ENCODE measurements at regions not wholly inside any gene's neighbourhood (a gene's known extent, or its start where the extent isn't known, plus 50 kb on each side); places are given as distances from the start of the nearest gene placed in this dataset.

DNA sequence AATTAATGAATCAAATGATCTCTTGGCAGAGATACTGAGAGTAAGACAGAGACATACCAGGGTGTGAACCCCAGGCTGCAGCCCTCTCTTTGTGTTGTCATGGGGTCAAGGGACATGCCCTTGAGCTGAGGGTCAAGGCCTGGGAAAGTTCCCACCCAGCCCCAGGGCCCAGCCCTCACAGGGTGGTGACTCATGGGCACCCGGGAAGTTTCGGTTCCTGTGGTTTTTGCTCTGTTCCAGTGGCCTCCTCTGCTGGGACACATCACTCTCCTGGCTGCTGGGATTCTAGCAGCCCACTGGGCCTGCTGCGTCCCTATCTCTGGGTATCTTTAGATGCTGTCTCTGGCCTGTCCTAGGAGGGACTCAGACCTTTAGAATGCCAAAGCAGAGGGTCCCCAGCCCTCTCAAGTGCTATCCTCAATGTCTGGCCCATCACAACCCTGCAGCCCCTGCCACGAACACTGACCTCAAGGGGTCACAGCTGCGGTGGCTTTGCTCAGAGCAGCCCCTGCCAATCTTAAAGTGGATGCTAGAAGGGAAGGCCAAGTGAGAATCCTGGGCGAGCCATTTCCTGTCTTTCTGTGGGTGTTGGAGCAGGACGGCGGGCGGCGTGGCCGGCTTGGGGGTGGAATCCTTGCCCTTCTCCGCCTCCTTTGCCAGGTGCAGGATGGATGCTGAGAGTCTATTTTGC is 148.4 kb upstream of the TLE3 start:
- TF ChIP-seq, protein P1, sequence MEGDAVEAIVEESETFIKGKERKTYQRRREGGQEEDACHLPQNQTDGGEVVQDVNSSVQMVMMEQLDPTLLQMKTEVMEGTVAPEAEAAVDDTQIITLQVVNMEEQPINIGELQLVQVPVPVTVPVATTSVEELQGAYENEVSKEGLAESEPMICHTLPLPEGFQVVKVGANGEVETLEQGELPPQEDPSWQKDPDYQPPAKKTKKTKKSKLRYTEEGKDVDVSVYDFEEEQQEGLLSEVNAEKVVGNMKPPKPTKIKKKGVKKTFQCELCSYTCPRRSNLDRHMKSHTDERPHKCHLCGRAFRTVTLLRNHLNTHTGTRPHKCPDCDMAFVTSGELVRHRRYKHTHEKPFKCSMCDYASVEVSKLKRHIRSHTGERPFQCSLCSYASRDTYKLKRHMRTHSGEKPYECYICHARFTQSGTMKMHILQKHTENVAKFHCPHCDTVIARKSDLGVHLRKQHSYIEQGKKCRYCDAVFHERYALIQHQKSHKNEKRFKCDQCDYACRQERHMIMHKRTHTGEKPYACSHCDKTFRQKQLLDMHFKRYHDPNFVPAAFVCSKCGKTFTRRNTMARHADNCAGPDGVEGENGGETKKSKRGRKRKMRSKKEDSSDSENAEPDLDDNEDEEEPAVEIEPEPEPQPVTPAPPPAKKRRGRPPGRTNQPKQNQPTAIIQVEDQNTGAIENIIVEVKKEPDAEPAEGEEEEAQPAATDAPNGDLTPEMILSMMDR (IDR thresholded peaks at IDR 0.05), result no peak
- peak; percentile 14 for ATAC-seq (ENCODE audit: low FRiP score)

DNA sequence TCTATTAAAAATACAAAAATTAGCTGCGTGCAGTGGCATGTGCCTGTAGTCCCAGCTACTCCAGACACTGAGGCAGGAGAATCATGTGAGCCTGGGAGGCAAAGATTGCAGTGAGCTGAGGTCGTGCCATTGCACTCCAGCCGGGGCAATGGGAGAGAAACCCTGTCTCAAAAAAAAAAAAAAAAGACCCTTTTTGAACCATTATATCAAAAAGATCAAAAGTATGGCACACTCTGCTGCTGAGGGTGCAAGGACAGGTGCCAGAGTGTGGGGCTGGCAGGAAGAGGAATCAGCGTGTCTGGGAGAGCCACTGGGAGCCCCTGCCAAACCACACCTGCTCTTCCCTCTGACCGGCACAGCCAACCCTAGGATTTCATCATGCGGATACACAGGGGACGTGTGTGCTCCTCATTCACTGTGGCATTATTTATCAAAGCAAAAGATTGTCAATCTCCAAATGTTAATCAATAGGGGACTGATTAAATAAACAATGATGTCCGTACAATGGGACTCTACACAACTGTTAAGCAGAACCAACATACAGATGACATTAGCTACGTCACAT is 147.3 kb upstream of the TLE3 start:
- TF ChIP-seq, protein P1 (IDR thresholded peaks at IDR 0.05), result no peak
- DNase-seq (ENCODE audit: low spot score) (no peak), ATAC-seq (ENCODE audit: low FRiP score) (no peak)

More for the DNA sequence above, 148.4 kb upstream of the TLE3 start:
- no peak for DNase-seq (ENCODE audit: low spot score)

DNA sequence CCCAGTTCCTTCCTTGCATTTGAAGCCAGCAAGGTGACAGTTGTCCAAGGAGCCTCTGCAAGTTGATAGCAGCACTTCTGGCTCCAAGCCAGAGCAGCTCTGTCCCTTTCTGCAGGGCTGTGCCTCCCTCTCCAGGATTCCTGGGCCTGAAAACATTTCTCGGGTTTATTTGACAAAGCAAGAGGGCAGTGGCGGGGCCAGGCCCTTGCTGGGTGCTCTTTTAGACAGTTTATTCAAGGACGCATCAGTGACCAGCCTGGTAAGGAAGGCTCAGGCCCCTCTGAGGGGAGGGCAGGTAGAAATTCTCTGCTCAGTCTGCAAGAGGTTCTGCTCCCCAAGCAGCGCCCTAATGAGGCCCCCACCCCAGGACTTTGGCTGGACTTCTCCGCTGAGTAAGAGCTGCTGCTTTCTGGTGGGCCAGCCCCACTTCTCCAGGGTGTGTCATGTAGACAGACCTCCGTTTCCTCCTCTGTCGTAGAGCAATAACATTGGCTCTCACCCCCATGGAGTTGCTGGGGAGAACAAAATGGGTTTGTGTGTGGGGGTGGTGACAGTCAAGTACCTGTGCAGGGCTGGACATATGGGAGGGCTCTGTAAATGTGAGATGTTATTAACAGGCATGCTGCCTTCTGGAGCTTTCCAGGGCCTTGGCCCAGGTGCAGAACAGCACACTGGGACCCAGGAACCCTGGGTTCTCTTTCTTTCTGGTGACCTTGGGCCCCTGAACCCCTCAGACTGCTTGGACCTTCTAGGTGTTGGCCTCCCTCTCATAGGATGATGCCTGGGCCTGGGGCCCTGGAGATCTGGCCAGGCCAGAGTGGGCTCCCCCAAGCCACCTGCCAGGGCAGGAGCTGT is 146.2 kb upstream of the TLE3 start:
- no peak for DNase-seq (ENCODE audit: low spot score)
- TF ChIP-seq, protein P1 (IDR thresholded peaks at IDR 0.05), result no peak
- ATAC-seq (ENCODE audit: low FRiP score), result no peak

DNA sequence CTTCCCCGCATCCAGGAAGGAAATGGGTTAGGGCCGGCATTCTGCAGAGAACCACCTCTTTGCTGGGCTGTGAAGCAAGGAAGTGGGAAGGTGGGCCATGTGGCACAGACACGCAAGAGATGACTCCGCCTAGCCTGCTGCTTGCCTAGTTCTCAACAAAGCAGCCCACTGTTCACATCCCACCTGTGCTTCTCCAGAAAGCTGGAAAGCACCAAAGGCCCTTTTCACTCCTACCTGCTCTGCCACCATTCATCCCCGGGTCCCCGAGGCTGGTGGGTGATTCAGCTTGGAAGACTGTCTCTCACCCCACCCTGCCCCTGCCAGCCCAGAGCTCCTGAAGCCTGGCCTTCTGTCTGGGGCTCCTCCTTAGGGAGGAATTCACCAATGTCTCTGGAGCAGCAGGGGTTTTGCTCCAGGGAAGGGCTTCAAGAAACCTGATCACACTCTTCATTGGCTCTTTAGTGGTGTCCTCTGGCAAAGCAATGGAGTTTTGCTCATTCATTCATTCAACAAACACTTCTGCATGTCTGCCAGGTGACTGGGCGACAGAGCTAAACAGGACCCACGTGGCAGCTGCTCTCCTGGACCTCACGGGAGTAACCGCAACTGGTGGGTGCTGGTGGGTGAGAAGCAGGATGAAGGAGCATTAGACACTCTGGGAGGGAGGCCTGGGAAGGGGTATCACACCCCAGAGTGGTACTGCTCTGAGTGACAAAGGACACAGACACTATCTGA is 145.4 kb upstream of the TLE3 start:
- TF ChIP-seq, protein P1 (IDR thresholded peaks at IDR 0.05), result no peak
- no peak for DNase-seq (ENCODE audit: low spot score)
- no peak for ATAC-seq (ENCODE audit: low FRiP score)

DNA sequence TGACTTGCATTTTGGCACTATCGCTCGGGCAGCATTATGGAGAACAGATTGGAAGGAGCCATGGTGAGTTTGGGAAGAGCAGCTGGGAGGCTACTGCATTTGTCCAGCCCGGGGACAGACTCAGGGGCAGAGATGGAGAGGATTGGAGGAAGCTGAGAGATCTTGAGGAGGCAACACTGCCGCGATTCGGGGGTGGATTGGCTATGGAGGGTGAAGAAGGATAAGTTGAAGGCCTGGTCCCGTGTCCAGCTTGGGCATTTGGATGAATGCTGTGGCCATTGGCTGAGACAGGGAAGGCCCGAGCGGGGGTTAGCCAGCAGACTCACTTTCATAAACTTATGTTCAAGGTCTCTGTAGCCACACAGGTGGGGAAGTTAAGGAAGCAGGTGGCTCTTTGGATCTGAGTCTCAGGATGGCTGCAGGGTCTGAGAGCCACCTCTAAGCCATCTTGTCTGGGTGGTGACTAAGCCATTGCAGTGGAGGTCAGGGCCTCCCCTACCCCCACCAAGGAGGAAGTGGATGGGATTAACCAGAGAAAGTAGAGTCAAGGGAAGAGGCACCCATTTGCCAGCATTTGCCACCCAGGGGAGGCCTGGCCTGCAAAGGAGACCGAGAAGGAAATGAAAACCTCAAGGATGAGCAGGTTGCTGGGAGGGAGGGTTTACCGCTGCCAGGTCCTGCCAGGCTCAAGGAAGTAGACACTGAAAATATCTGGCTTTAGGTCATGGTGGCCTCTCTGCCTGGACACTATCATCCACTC is 144.0 kb upstream of the TLE3 start:
- DNase-seq (ENCODE audit: low spot score) (no peak), ATAC-seq (ENCODE audit: low FRiP score) (no peak)
- TF ChIP-seq, protein P1 (IDR thresholded peaks at IDR 0.05), result no peak

DNA sequence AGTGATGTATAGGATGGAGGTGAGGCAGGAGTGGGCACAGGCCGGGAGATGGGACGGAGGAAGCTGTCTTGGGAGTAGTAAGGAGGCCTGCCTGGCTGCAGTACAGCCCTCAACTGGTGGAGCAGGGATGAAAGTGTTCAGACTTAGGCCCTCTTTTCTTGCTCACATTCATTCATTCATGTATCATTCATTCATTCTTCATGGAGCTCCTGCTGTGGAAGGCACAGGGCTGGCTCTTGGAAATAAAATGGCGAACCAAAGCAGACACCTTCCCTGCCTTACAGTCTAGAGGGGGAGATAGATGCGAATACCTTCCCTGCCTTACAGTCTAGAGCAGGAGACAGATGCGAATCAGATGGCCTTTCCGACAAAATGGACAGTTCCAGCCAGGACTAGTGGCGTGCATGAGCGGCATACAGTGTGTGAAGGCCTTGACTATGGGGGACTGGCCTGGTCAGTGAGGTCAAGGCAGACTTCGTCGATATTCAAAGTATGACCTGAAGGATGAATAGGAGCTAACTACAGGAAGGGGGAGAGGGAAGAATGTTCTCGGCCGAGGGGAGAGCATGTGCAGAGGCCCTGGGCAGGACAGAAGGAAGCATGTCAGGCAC is 143.2 kb upstream of the TLE3 start:
- DNase-seq (ENCODE audit: low spot score) (no peak), ATAC-seq (ENCODE audit: low FRiP score) (no peak)
- TF ChIP-seq, protein P1 (IDR thresholded peaks at IDR 0.05), result no peak
